ENCODE measurements at regions not wholly inside any gene's neighbourhood (a gene's known extent, or its start where the extent isn't known, plus 50 kb on each side); places are given as distances from the start of the nearest gene placed in this dataset.

GRCh38 chr1:221074332-221074731 lies 195.1 kb downstream of the HLX start:
- TF ChIP-seq CTCF (IDR thresholded peaks at IDR 0.05) = no peak
- no peak for TF ChIP-seq POLR2A (IDR thresholded peaks at IDR 0.05)

Measured in testis (tissue), 2 donors.